ENCODE measurements at regions not wholly inside any gene's neighbourhood (a gene's known extent, or its start where the extent isn't known, plus 50 kb on each side); places are given as distances from the start of the nearest gene placed in this dataset.

DNA sequence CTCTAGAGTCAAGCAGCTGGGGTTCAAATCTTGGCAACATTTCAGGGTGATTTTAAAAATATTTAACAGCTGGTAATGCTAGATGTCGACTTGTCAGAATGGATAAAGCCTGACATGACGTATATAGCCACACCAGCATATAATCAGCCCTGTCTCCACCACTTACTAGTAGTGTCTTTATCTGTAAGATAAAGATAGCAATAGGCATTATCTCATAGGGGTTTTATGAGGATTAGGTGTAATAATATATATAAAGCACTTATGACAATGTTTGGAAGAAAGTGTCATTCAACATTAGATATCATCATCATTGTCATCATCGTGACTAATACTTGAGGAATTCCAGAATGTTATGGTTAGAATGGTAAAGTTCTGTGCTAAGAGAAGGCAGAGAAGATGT, 369.0 kb upstream of the CWC22 start:
- Histone ChIP-seq H3K27ac (no peak overlapping the region), H3K27me3 (no peaks in the 10 kb centered on the region), H3K9me3 (no peaks in the 10 kb centered on the region), H3K36me3 (no peaks in the 10 kb centered on the region), H3K4me1 (no peaks in the 10 kb centered on the region), H3K4me3 (no peak overlapping the region)
- 79 to 85% methylated on average over 3 of the region's 3 CpGs for WGBS, 2 donors
- DNase-seq (no peak), FAIRE-seq (no peak), ATAC-seq (no peak)
- intact Hi-C loops (cut with DNase I), result no loop called here
- TF ChIP-seq, protein P1, sequence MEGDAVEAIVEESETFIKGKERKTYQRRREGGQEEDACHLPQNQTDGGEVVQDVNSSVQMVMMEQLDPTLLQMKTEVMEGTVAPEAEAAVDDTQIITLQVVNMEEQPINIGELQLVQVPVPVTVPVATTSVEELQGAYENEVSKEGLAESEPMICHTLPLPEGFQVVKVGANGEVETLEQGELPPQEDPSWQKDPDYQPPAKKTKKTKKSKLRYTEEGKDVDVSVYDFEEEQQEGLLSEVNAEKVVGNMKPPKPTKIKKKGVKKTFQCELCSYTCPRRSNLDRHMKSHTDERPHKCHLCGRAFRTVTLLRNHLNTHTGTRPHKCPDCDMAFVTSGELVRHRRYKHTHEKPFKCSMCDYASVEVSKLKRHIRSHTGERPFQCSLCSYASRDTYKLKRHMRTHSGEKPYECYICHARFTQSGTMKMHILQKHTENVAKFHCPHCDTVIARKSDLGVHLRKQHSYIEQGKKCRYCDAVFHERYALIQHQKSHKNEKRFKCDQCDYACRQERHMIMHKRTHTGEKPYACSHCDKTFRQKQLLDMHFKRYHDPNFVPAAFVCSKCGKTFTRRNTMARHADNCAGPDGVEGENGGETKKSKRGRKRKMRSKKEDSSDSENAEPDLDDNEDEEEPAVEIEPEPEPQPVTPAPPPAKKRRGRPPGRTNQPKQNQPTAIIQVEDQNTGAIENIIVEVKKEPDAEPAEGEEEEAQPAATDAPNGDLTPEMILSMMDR (IDR thresholded peaks at IDR 0.05), result no peak

DNA sequence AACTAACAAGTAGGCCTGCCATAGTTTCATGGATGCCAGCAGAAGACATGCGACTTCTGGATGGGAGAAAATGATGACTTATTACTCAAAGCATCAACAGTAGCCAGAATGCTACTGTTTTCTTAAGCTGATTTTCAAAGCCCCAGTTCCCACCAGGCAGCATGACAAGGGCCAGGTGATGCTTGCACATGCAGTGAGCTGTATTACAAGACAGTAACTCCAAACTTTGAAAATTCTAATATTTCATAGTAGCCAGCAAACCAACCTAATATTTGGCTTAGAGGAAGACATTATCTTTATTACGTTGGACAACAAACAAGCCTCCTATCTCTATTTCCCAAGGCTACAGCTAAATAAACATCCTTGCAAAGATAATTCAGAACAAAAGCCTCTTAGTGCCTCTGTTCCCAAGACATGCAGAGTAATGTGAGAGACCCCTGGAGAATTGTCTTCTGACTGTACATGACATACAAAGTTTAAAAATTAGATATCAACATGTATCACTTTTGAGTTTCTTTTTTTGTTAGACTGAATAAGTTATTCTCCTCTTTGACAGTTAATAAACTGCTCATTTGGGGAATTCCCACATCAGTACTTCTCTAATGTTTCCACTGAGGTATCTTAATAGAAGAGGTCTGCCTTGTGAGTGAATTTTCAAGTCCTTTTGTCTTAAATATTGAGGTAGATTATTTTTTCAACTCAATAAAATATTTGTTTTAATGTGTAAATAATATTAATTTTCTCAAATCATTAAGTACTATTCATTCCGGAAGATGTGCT, 367.6 kb upstream of the CWC22 start:
- ATAC-seq, result no peak
- intact Hi-C loops (cut with DNase I), result no loop called here
- Histone ChIP-seq H3K9me3 (no peaks in the 10 kb centered on the region), H3K27me3 (no peaks in the 10 kb centered on the region), H3K4me1 (no peaks in the 10 kb centered on the region), H3K4me3 (no peak overlapping the region), H3K36me3 (no peaks in the 10 kb centered on the region), H3K27ac (no peak overlapping the region)
- no peak for FAIRE-seq
- no peak for DNase-seq
- TF ChIP-seq, protein P1 (IDR thresholded peaks at IDR 0.05), result no peak
- 24 to 25% methylated on average over 3 of the region's 3 CpGs for WGBS, 2 donors

- DNase-seq (no peak), FAIRE-seq (no peak), ATAC-seq (no peak)
- Histone ChIP-seq H3K4me1 (no peaks in the 10 kb centered on the region), H3K27me3 (no peaks in the 10 kb centered on the region), H3K9me3 (no peaks in the 10 kb centered on the region), H3K27ac (no peak overlapping the region), H3K36me3 (no peaks in the 10 kb centered on the region), H3K4me3 (no peak overlapping the region)
- WGBS, 2 donors, result 45 to 48% methylated on average over 2 of the region's 2 CpGs
- TF ChIP-seq, protein P1 (IDR thresholded peaks at IDR 0.05), result no peak
- intact Hi-C loops (cut with DNase I), result no loop called here
These were observed 363.6 kb upstream of the CWC22 start for GRCh38 chr2:180370511-180371205.

DNA sequence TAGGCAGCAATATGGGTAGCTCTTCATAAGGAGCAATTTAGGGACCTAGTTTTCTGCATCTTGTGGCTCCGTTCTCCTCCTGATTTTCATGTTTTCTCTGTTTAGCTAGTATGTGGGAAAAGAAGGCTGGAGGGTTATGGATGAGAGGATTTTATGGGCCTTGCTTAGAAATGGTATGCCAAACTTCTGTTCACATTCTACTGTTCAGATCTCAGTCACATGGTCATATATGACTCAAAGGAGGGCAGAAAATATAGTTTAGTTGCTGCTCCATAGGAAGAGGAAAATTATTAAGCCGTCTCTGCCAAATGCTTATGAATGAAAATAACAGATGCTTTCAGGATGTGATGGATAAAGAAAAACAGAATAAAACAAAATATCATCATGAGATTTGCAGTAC, 361.8 kb upstream of the CWC22 start:
- ATAC-seq, result no peak

More for the DNA sequence above, 361.8 kb upstream of the CWC22 start:
- DNase-seq, result no peak
- FAIRE-seq, result no peak
- no peaks in the 10 kb centered on the region for H3K4me1 ChIP-seq
- H3K27ac ChIP-seq, result no peak overlapping the region
- no peaks in the 10 kb centered on the region for H3K36me3 ChIP-seq
- TF ChIP-seq, protein P1 (IDR thresholded peaks at IDR 0.05), result no peak
- 38 to 71% methylated on average over 2 of the region's 2 CpGs for WGBS, 2 donors
- no peaks in the 10 kb centered on the region for H3K9me3 ChIP-seq
- intact Hi-C loops (cut with DNase I), result no loop called here
- H3K4me3 ChIP-seq, result no peak overlapping the region
- no peaks in the 10 kb centered on the region for H3K27me3 ChIP-seq
